OCI-LY3 (cell line): ENCODE measurements at regions not wholly inside any gene's neighbourhood (a gene's known extent, or its start where the extent isn't known, plus 50 kb on each side); places are given as distances from the start of the nearest gene placed in this dataset.
A peak's percentile ranks its signal among the peaks of the same experiment; 100 is the strongest.

ENCODE experiments used
- H2AFZ ChIP-seq: fragments of 200-600, 300-600 bp; shearing (Covaris generic); 2 replicates; pipeline ENCODE4 v1.6.0; 2014; ENCODE audit warnings: antibody characterized with exemption, low read depth, low read length
- H3K27ac ChIP-seq: fragments of 200-600, 300-600 bp; sonication (generic); 2 replicates; pipeline ENCODE4 v1.5.1; 2014; ENCODE audit warnings: mild to moderate bottlenecking, low read length, moderate library complexity, mixed read lengths
- H3K27me3 ChIP-seq: fragments of 200-600, 300-600 bp; sonication (generic); 2 replicates; pipeline ENCODE4 v1.6.1; 2014; ENCODE audit warnings: low read depth, low read length, mixed read lengths
- H3K36me3 ChIP-seq: fragments of 200-600, 300-600 bp; sonication (generic); replicated peaks from 2 replicates; pipeline ENCODE3; 2014; ENCODE audit warnings: low read depth, low read length, mixed read lengths
- H3K4me1 ChIP-seq: fragments of 300-600, 200-600 bp; sonication (generic); 2 replicates; pipeline ENCODE4 v1.6.1; 2014; ENCODE audit warnings: low read length, mixed read lengths
- H3K4me2 ChIP-seq: fragments of 200-600, 300-600 bp; sonication (generic); 2 replicates; pipeline ENCODE4 v1.6.1; 2014; ENCODE audit warnings: low read length, mixed read lengths
- H3K4me3 ChIP-seq: fragments of 300-600, 200-600 bp; sonication (generic); 2 replicates; pipeline ENCODE4 v1.5.1; 2014; ENCODE audit warnings: antibody characterized with exemption, mild to moderate bottlenecking, low read length, moderate library complexity
- H3K79me2 ChIP-seq: fragments of 300-600, 200-600 bp; shearing (Covaris generic); 2 replicates; pipeline ENCODE4 v1.6.1; 2014; ENCODE audit warnings: mild to moderate bottlenecking, low read length, mixed read lengths
- H3K9ac ChIP-seq: fragments of 300-600, 200-600 bp; shearing (Covaris generic); 2 replicates; pipeline ENCODE4 v1.6.0; 2014; ENCODE audit warnings: mild to moderate bottlenecking, low read length, moderate library complexity
- H3K9me3 ChIP-seq: fragments of 200-600, 300-600 bp; shearing (Covaris generic); 2 replicates; pipeline ENCODE4 v1.6.1; 2014; ENCODE audit warnings: low read length, mixed read lengths; ENCODE audit not compliant: insufficient read depth
- H4K20me1 ChIP-seq: fragments of 200-600, 300-600 bp; sonication (generic); 2 replicates; pipeline ENCODE4 v1.6.1; 2016; ENCODE audit warnings: low read length, mixed read lengths; ENCODE audit not compliant: insufficient read depth
- CTCF ChIP-seq: fragments of 200-600, 300-600 bp; sonication (generic); IDR thresholded peaks from 2 replicates; pipeline ENCODE4 v1.5.1; 2014; ENCODE audit warnings: antibody characterized with exemption, low read length, low read depth
- EZH2phosphoT487 ChIP-seq: fragments of 200-600 bp; shearing (Covaris generic); IDR thresholded peaks from 2 replicates; pipeline ENCODE4 v1.6.1; 2018; ENCODE audit warnings: antibody characterized with exemption, mixed run types, low read depth

- H3K9me3 ChIP-seq: no peaks in the 10 kb centered on the region
- H3K4me2 ChIP-seq: peak overlapping the region; percentile 77; the same call in 1 of the 2 replicates
These were observed 260.1 kb downstream of the SNX10 start for GRCh38 chr7:26551740-26552139.

GRCh38 chr7:26553128-26553527, 261.5 kb downstream of the SNX10 start:
- peak overlapping the region; percentile 41; the same call in 1 of the 2 replicates for H3K4me3 ChIP-seq
- peak overlapping the region; percentile 55; the same call in 1 of the 2 replicates for H3K9ac ChIP-seq
- peak overlapping the region; percentile 81 for H3K27ac ChIP-seq
- no peaks in the 10 kb centered on the region for H3K9me3 ChIP-seq
- no peaks in the 10 kb centered on the region for H4K20me1 ChIP-seq
- H3K4me1 ChIP-seq: peaks cover 48% of the 10 kb centered on the region
- H3K4me2 ChIP-seq: peak overlapping the region; percentile 77
- TF ChIP-seq EZH2phosphoT487 (no peak), CTCF (no peak)
- H3K79me2 ChIP-seq: no peaks in the 10 kb centered on the region
- H2AFZ ChIP-seq: peak overlapping the region; percentile 22; the same call in 1 of the 2 replicates
- no peaks in the 10 kb centered on the region for H3K27me3 ChIP-seq
- no peaks in the 10 kb centered on the region for H3K36me3 ChIP-seq

More at GRCh38 chr7:26551740-26552139, 260.1 kb downstream of the SNX10 start:
- Histone ChIP-seq H3K4me1 (peaks cover 48% of the 10 kb centered on the region), H3K4me3 (no peak overlapping the region), H3K36me3 (no peaks in the 10 kb centered on the region), H2AFZ (no peak overlapping the region), H4K20me1 (no peaks in the 10 kb centered on the region), H3K27ac (peak overlapping the region; percentile 81; the same call in 1 of the 2 replicates), H3K79me2 (no peaks in the 10 kb centered on the region), H3K9ac (no peak overlapping the region), H3K27me3 (no peaks in the 10 kb centered on the region)
- TF ChIP-seq EZH2phosphoT487: no peak
- no peak for TF ChIP-seq CTCF

- no peaks in the 10 kb centered on the region for H3K9me3 ChIP-seq
- H3K9ac ChIP-seq: peak overlapping the region; percentile 55; the same call in 1 of the 2 replicates
- no peaks in the 10 kb centered on the region for H3K79me2 ChIP-seq
- H4K20me1 ChIP-seq: no peaks in the 10 kb centered on the region
- peak overlapping the region; percentile 77 for H3K4me2 ChIP-seq
- no peaks in the 10 kb centered on the region for H3K36me3 ChIP-seq
- H3K27ac ChIP-seq: peak overlapping the region; percentile 81
- TF ChIP-seq EZH2phosphoT487 (no peak), CTCF (peak; percentile 49)
- H3K27me3 ChIP-seq: no peaks in the 10 kb centered on the region
- peaks cover 48% of the 10 kb centered on the region for H3K4me1 ChIP-seq
- H3K4me3 ChIP-seq: peak overlapping the region; percentile 41; the same call in 1 of the 2 replicates
- H2AFZ ChIP-seq: peak overlapping the region; percentile 22; the same call in 1 of the 2 replicates
These were observed 261.9 kb downstream of the SNX10 start for GRCh38 chr7:26553582-26553981.

GRCh38 chr7:26554952-26555351, 263.3 kb downstream of the SNX10 start:
- peaks cover 59% of the 10 kb centered on the region for H3K4me1 ChIP-seq
- TF ChIP-seq EZH2phosphoT487 (no peak), CTCF (no peak)
- H3K27me3 ChIP-seq: no peaks in the 10 kb centered on the region

More at GRCh38 chr7:26554952-26555351, 263.3 kb downstream of the SNX10 start:
- H3K9me3 ChIP-seq: no peaks in the 10 kb centered on the region
- no peaks in the 10 kb centered on the region for H4K20me1 ChIP-seq
- H3K4me2 ChIP-seq: peak overlapping the region; percentile 77
- no peak overlapping the region for H2AFZ ChIP-seq
- no peaks in the 10 kb centered on the region for H3K36me3 ChIP-seq
- peak overlapping the region; percentile 43 for H3K4me3 ChIP-seq
- H3K9ac ChIP-seq: peak overlapping the region; percentile 23; the same call in 1 of the 2 replicates
- H3K79me2 ChIP-seq: no peaks in the 10 kb centered on the region
- peak overlapping the region; percentile 81; the same call in 1 of the 2 replicates for H3K27ac ChIP-seq
